ENCODE measurements at regions not wholly inside any gene's neighbourhood (a gene's known extent, or its start where the extent isn't known, plus 50 kb on each side); places are given as distances from the start of the nearest gene placed in this dataset.

DNA sequence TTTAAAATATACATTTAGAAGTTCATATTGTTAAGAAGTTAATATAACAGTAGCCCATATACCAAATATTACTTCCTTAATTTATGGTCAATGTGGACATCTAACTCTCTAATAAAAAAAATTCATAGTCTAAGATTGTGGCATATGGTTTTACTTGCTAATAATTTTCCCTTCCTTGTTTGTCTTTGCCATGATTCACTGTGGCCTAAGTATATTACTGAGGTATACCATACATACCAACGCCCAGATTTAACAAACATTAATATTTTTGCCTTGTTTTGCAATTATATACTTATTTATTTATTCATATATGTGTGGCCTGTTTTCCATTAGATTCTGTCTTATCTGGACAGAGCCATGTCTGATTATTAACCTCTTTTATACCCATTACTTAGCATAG lies 54.6 kb upstream of the CCDC150 start:
- intact Hi-C loops (cut with DNase I; ENCODE audit: low total_unique reads) = no loop called here
- H3K4me3 ChIP-seq (ENCODE audit: low read depth, poor library complexity, severe bottlenecking) = no peak overlapping the region
- TF ChIP-seq, protein P1, sequence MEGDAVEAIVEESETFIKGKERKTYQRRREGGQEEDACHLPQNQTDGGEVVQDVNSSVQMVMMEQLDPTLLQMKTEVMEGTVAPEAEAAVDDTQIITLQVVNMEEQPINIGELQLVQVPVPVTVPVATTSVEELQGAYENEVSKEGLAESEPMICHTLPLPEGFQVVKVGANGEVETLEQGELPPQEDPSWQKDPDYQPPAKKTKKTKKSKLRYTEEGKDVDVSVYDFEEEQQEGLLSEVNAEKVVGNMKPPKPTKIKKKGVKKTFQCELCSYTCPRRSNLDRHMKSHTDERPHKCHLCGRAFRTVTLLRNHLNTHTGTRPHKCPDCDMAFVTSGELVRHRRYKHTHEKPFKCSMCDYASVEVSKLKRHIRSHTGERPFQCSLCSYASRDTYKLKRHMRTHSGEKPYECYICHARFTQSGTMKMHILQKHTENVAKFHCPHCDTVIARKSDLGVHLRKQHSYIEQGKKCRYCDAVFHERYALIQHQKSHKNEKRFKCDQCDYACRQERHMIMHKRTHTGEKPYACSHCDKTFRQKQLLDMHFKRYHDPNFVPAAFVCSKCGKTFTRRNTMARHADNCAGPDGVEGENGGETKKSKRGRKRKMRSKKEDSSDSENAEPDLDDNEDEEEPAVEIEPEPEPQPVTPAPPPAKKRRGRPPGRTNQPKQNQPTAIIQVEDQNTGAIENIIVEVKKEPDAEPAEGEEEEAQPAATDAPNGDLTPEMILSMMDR (IDR thresholded peaks at IDR 0.05) = no peak
- 82 to 93% methylated on average over 1 of the region's 1 CpG for WGBS, 2 donors
- DNase-seq (ENCODE audit: low spot score in 2 of 2) = no peak

DNA sequence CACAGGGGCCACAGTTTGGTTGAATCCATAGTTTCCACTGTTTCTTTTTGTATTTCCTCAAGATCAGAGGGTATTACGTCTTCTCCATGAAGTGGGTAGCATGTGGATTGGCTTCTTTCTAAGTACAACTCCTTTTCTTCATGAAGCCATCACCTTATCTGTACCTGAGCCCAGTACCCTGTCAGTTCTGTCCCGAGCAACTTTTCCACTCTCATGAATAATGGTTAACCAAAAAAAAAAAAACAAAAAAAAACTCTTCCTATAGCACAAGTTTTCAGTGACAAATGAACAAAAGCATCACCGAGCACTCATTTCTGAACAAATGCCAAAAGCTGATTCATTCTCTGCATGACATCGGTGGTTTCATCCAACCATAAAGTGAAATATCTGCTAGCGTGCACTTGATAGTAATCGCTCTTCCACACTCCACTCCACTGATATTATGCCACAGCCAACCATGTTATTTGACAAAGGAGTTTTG lies 53.0 kb upstream of the CCDC150 start:
- no peak for DNase-seq (ENCODE audit: low spot score in 2 of 2)
- H3K4me3 ChIP-seq (ENCODE audit: low read depth, poor library complexity, severe bottlenecking) = no peak overlapping the region
- intact Hi-C loops (cut with DNase I; ENCODE audit: low total_unique reads) = no loop called here
- TF ChIP-seq, protein P1 (IDR thresholded peaks at IDR 0.05) = no peak
- no peak for TF ChIP-seq POLR2A (IDR thresholded peaks at IDR 0.05)
- 21% methylated on average over 6 of the region's 6 CpGs for WGBS, 2 donors

DNA sequence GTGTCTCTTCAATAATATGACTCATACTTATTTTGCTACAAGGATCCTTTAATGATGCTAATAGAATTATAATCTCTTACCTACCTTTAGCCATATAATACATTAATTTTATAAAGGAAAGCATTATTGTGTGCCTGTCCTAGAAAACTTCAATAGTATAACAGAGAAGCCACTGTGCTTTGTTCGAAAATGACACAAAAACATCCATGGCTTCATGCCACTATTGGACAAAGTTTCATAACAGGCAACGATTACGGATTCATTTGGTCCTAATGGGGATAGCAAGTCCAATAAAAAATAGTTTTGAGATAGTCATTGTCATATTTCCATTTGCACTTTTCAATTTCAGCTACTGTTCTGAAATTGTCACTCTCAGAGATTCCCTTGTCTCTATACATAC lies 52.5 kb upstream of the CCDC150 start:
- intact Hi-C loops (cut with DNase I; ENCODE audit: low total_unique reads) = no loop called here
- H3K4me3 ChIP-seq (ENCODE audit: low read depth, poor library complexity, severe bottlenecking) = no peak overlapping the region
- TF ChIP-seq POLR2A (IDR thresholded peaks at IDR 0.05) = no peak
- TF ChIP-seq, protein P1 (IDR thresholded peaks at IDR 0.05) = no peak
- DNase-seq (ENCODE audit: low spot score in 2 of 2) = no peak
- 56 to 65% methylated on average over 3 of the region's 3 CpGs for WGBS, 2 donors

DNA sequence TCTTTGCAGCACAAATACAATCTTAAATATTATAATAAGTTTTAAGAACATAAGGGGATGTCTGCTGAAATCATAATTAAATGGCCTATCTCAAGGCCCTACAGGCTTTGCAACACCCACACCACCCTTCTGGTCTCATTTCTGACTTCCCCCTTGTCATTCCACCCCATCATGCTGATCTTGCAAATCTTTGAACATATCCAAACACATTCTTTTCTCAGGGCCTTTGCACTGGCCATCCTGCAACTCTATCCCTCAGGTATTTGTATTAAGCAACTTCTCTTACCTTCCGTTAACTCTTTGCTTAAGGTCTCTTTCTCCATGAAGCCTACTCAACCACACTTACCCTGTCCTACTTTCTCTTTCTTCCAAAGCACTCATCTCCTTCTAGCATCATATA lies 51.8 kb upstream of the CCDC150 start:
- 0% methylated on average over 1 of the region's 1 CpG for WGBS, 2 donors
- H3K4me3 ChIP-seq (ENCODE audit: low read depth, poor library complexity, severe bottlenecking) = no peak overlapping the region
- TF ChIP-seq, protein P1 (IDR thresholded peaks at IDR 0.05) = no peak
- no peak for TF ChIP-seq POLR2A (IDR thresholded peaks at IDR 0.05)
- no peak for DNase-seq (ENCODE audit: low spot score in 2 of 2)
- intact Hi-C loops (cut with DNase I; ENCODE audit: low total_unique reads) = no loop called here

DNA sequence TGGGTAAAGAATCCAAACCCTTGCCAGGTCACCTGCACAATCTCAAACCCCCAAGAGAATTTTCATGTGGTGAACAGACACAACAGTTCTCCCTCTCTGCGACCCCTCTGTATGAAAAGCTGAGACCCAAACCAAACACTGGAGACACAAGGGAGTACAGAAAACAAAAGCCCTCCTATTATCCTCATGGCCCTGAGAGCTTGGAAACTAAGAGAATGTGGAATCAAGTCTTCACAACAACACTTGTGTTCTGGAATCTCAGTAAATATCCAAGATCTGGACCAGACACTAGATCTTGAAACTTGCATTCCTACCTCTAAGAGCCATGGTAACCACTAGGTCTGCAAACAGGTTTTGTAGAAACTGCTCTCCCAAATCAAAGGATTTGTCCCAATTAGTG lies 50.1 kb upstream of the CCDC150 start:
- no peak for TF ChIP-seq POLR2A (IDR thresholded peaks at IDR 0.05)
- TF ChIP-seq, protein P1 (IDR thresholded peaks at IDR 0.05) = no peak
- intact Hi-C loops (cut with DNase I; ENCODE audit: low total_unique reads) = no loop called here
- no peak for DNase-seq (ENCODE audit: low spot score in 2 of 2)
- no peak overlapping the region for H3K4me3 ChIP-seq (ENCODE audit: low read depth, poor library complexity, severe bottlenecking)
- 92 to 100% methylated on average over 1 of the region's 1 CpG for WGBS, 2 donors

Data from lower leg skin (tissue), 4 donors.